Natural killer cell (primary cell): ENCODE measurements at regions not wholly inside any gene's neighbourhood (a gene's known extent, or its start where the extent isn't known, plus 50 kb on each side); places are given as distances from the start of the nearest gene placed in this dataset.

ENCODE experiments used
- ATAC-seq, 3 donors: fragments of 150-1000 bp in 2 of 3; fragments of 200-7000 bp in 1 of 3; cut with Tn5 transposase; 1 replicate in 1 of 3; 2 replicates in 2 of 3; pipeline ENCODE4 v1.10.0; 2021; ENCODE audit warnings: mild to moderate bottlenecking in 2 of 3, moderate library complexity in 2 of 3
- DNase-seq, 2 donors: peaks; one replicate each; pipeline versions ENCODE4 v3.0.0 to v3.0.0-alpha.2; 2013 to 2021; ENCODE audit warnings: mixed read lengths in 1 of 2
- H3K27ac ChIP-seq: one replicate; pipeline ENCODE4 v1.5.1; 2013; ENCODE audit warnings: mild to moderate bottlenecking, low read length
- H3K27me3 ChIP-seq: one replicate; pipeline ENCODE4 v1.6.1; 2013; ENCODE audit warnings: low read length; ENCODE audit not compliant: control insufficient read depth, insufficient read depth
- H3K36me3 ChIP-seq: one replicate; pipeline ENCODE4 v1.6.1; 2013; ENCODE audit warnings: low read length; ENCODE audit not compliant: control insufficient read depth, insufficient read depth
- H3K4me1 ChIP-seq: one replicate; pipeline ENCODE4 v1.6.1; 2013; ENCODE audit warnings: low read length; ENCODE audit not compliant: control insufficient read depth, insufficient read depth
- H3K4me3 ChIP-seq: one replicate; pipeline ENCODE4 v1.5.1; 2013; ENCODE audit warnings: low read length
- H3K9me3 ChIP-seq: one replicate; pipeline ENCODE4 v1.6.1; 2013; ENCODE audit warnings: low read length; ENCODE audit not compliant: control insufficient read depth, insufficient read depth
- H3K27ac Mint-ChIP-seq, 2 donors: one replicate each; pipeline ENCODE4 v1.8.0; 2022; ENCODE audit warnings: mild to moderate bottlenecking in 2 of 2, mixed read lengths in 2 of 2, moderate library complexity in 1 of 2
- H3K27me3 Mint-ChIP-seq, 2 donors: one replicate each; pipeline ENCODE4 v1.8.0; 2022; ENCODE audit warnings: low read depth in 2 of 2, mixed read lengths in 2 of 2
- H3K36me3 Mint-ChIP-seq: one replicate; pipeline ENCODE4 v1.8.0; 2022; ENCODE audit warnings: mixed read lengths
- H3K4me1 Mint-ChIP-seq, 2 donors: one replicate each; pipeline ENCODE4 v1.8.0; 2022; ENCODE audit warnings: mixed read lengths in 2 of 2
- H3K4me3 Mint-ChIP-seq: one replicate; pipeline ENCODE4 v1.8.0; 2022; ENCODE audit warnings: mild to moderate bottlenecking, moderate library complexity, mixed read lengths
- H3K9me3 Mint-ChIP-seq, 2 donors: one replicate each; pipeline ENCODE4 v1.8.0; 2022; ENCODE audit warnings: mixed read lengths in 2 of 2
- CTCF ChIP-seq: fragments of 200-600 bp; IDR thresholded peaks from one replicate; pipeline ENCODE4 v1.8.0; 2022; ENCODE audit warnings: antibody characterized with exemption
- WGBS: methylation state at CpG from one replicate; pipeline ENCODE4 v1.1.7; 2013; ENCODE audit warnings: missing lambda C conversion rate; ENCODE audit not compliant: insufficient coverage; 5-methylcytosine and 5-hydroxymethylcytosine counted together
- intact Hi-C: fragments of 100-400 bp; cut with micrococcal nuclease; formaldehyde crosslinking; loops from one replicate; pipeline ENCODE4 v1.14.2; 2022

DNA sequence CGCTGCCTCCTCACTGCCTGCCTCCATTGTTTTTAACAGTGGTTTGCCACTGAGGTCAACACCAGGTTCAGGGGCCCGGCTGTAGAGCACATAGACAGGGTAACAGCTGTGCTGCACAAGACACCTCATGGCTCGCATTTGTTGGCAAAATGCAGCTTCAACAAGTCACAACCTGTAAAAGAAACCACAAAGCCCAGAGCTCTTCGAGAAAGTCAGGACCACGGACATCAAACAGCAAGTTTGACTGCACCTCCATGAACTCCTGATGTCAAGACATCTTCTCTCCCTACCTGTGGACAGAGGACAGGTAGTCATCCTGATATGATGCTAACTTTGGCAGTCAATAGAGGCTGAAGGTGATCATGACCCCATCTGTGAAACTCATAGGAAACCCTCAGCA is 142.4 kb upstream of the SOX9 start:
- no peak overlapping the region for H3K4me3 Mint-ChIP-seq
- WGBS: 57% methylated on average over 5 of the region's 5 CpGs
- intact Hi-C loops: no loop called here
- Histone ChIP-seq H3K4me1 (no peaks in the 10 kb centered on the region), H3K36me3 (no peaks in the 10 kb centered on the region), H3K4me3 (no peak overlapping the region), H3K27ac (no peak overlapping the region), H3K9me3 (peaks cover 4% of the 10 kb centered on the region), H3K27me3 (no peaks in the 10 kb centered on the region)
- no peaks in the 10 kb centered on the region for H3K4me1 Mint-ChIP-seq
- ATAC-seq (no peak), DNase-seq (no peak)
- no peak for TF ChIP-seq CTCF
- H3K27ac Mint-ChIP-seq: no peak overlapping the region
- H3K27me3 Mint-ChIP-seq: no peaks in the 10 kb centered on the region
- no peaks in the 10 kb centered on the region for H3K36me3 Mint-ChIP-seq
- peaks cover 2 to 4% of the 10 kb centered on the region in 2 donors for H3K9me3 Mint-ChIP-seq

GRCh38 chr17:71980171-71980570 is 140.6 kb upstream of the SOX9 start:
- H3K27me3 ChIP-seq: no peaks in the 10 kb centered on the region
- ATAC-seq (no peak), DNase-seq (no peak)
- no peak overlapping the region for H3K27ac Mint-ChIP-seq
- no peaks in the 10 kb centered on the region for H3K36me3 ChIP-seq
- H3K4me3 ChIP-seq: no peak overlapping the region
- H3K4me3 Mint-ChIP-seq: no peak overlapping the region
- peaks cover 4% of the 10 kb centered on the region in 2 donors for H3K9me3 Mint-ChIP-seq
- H3K9me3 ChIP-seq: peaks cover 4% of the 10 kb centered on the region
- no peak for TF ChIP-seq CTCF
- H3K27me3 Mint-ChIP-seq: no peaks in the 10 kb centered on the region
- H3K4me1 Mint-ChIP-seq: no peaks in the 10 kb centered on the region
- no peaks in the 10 kb centered on the region for H3K4me1 ChIP-seq
- H3K27ac ChIP-seq: no peak overlapping the region
- no peaks in the 10 kb centered on the region for H3K36me3 Mint-ChIP-seq
- intact Hi-C loops: no loop called here

GRCh38 chr17:71983828-71984227 is 137.0 kb upstream of the SOX9 start:
- H3K4me1 ChIP-seq: no peaks in the 10 kb centered on the region
- intact Hi-C loops: no loop called here
- no peak overlapping the region for H3K4me3 Mint-ChIP-seq
- no peak overlapping the region for H3K27ac ChIP-seq
- peaks cover 4% of the 10 kb centered on the region in 2 donors for H3K9me3 Mint-ChIP-seq
- H3K27ac Mint-ChIP-seq: no peak overlapping the region
- no peaks in the 10 kb centered on the region for H3K27me3 Mint-ChIP-seq
- TF ChIP-seq CTCF: no peak
- H3K4me3 ChIP-seq: no peak overlapping the region
- no peaks in the 10 kb centered on the region for H3K9me3 ChIP-seq
- no peaks in the 10 kb centered on the region for H3K36me3 Mint-ChIP-seq
- no peaks in the 10 kb centered on the region for H3K27me3 ChIP-seq
- no peak for ATAC-seq
- no peaks in the 10 kb centered on the region for H3K4me1 Mint-ChIP-seq
- H3K36me3 ChIP-seq: no peaks in the 10 kb centered on the region
- WGBS: 81% methylated on average over 3 of the region's 3 CpGs
- DNase-seq: no peak

GRCh38 chr17:71985111-71986039 is 135.4 kb upstream of the SOX9 start:
- TF ChIP-seq CTCF: no peak
- ATAC-seq (no peak), DNase-seq (no peak)
- Mint-ChIP-seq H3K4me1 (no peaks in the 10 kb centered on the region), H3K36me3 (no peaks in the 10 kb centered on the region), H3K27ac (no peak overlapping the region), H3K9me3 (peaks cover 5 to 10% of the 10 kb centered on the region in 2 donors), H3K27me3 (no peaks in the 10 kb centered on the region), H3K4me3 (no peak overlapping the region)
- no peak overlapping the region for H3K27ac ChIP-seq
- WGBS: 85% methylated on average over 2 of the region's 3 CpGs
- H3K36me3 ChIP-seq: no peaks in the 10 kb centered on the region
- H3K9me3 ChIP-seq: no peaks in the 10 kb centered on the region
- intact Hi-C loops: no loop called here
- no peak overlapping the region for H3K4me3 ChIP-seq
- no peaks in the 10 kb centered on the region for H3K4me1 ChIP-seq
- no peaks in the 10 kb centered on the region for H3K27me3 ChIP-seq
